ENCODE measurements at regions not wholly inside any gene's neighbourhood (a gene's known extent, or its start where the extent isn't known, plus 50 kb on each side); places are given as distances from the start of the nearest gene placed in this dataset.

DNA sequence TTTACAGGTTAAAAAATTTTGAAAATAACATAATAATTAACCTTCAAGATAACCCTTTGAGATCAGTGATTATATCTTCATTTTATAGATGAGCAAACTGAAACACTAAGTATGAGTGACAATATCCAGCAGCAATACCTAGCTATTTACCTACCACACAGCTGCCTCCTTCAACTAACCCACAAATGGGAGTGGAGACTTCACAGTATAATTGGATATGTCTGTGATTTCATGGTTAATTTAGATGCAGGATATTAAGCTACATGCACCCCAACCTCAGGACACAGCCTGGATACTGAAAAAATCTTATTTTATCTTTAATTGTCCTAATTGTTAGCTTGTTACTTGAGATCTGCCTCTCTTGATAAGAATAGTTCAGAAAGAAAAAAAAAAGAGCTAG, 297.2 kb upstream of the ANO5 start:
- Histone ChIP-seq H3K36me3 (ENCODE audit: insufficient read depth, low read length) (no peaks in the 10 kb centered on the region), H3K9ac (ENCODE audit: low read depth, low read length) (no peak overlapping the region), H3K9me3 (ENCODE audit: insufficient read depth, low read depth, low read length) (no peaks in the 10 kb centered on the region), H3K4me3 (ENCODE audit: low read length) (no peak overlapping the region), H3K4me1 (ENCODE audit: insufficient read depth, low read length) (no peaks in the 10 kb centered on the region), H3K27ac (ENCODE audit: low read depth, low read length) (no peak overlapping the region), H3K27me3 (ENCODE audit: insufficient read depth, low read length) (no peaks in the 10 kb centered on the region)

DNA sequence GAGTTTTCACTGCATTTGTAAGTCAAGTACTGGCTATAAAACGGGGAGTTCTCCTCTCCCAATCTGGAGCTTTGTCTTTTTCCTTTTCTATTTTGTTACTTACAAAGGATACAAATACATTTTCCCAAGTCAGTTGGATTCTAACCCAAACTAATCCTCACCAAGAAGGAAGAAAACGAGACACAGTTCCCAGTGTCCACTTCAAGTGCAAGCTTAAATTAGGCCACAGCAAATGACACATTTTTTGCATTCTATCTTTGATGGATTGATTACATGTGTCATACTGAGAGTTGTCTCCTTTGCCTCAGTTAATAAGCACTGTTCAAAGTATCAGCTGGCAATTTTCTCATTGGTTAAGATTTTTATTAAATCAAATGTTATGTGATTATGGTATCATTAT, 296.7 kb upstream of the ANO5 start:
- Histone ChIP-seq H3K27ac (ENCODE audit: low read depth, low read length) (no peak overlapping the region), H3K27me3 (ENCODE audit: insufficient read depth, low read length) (no peaks in the 10 kb centered on the region), H3K36me3 (ENCODE audit: insufficient read depth, low read length) (no peaks in the 10 kb centered on the region), H3K4me3 (ENCODE audit: low read length) (no peak overlapping the region), H3K4me1 (ENCODE audit: insufficient read depth, low read length) (no peaks in the 10 kb centered on the region), H3K9me3 (ENCODE audit: insufficient read depth, low read depth, low read length) (no peaks in the 10 kb centered on the region), H3K9ac (ENCODE audit: low read depth, low read length) (no peak overlapping the region)
- 88% methylated on average over 2 of the region's 2 CpGs for WGBS

DNA sequence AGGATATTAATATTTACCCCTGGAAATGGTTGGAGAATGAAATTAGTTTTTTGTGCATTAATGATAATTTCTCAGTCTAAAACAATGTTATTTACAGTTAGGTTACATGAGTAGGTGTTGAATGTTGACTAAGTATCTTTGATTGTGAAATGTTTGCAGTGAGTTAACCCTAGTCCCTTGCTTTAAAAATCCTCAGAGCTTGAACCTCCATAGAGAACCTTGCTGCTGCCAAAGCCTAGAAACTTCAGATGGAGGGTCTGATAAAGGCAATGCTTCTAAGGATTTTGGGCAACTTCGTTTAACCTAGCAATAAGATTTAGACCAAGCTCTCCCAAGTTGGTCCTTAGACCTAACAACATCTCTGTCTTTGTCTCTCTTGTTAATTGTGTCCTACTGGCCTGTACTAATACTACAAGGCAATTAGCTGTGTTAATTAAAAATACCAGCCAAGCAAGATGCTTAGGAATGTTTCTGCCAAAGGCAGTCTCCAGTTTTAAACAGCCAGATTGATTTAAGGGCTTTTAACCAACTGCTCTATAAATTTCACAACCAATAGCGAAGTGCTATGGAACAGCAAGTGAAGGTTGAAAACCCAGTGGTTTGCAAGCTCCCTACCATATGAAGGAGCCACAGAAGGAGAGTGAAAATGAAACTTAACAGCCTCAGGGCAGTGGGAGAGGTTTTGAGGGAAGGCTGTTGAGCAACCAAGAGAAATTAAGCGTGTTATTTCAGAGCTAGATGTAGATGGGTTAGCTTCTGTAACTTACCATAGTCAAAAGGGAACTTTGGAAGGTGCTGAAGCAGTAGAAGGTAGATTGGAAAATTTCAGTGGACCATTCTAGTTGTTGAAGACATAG, 295.9 kb upstream of the ANO5 start:
- H3K9ac ChIP-seq (ENCODE audit: low read depth, low read length) = no peak overlapping the region
- H3K27ac ChIP-seq (ENCODE audit: low read depth, low read length) = no peak overlapping the region
- H3K9me3 ChIP-seq (ENCODE audit: insufficient read depth, low read depth, low read length) = no peaks in the 10 kb centered on the region
- H3K4me1 ChIP-seq (ENCODE audit: insufficient read depth, low read length) = no peaks in the 10 kb centered on the region
- H3K36me3 ChIP-seq (ENCODE audit: insufficient read depth, low read length) = no peaks in the 10 kb centered on the region
- WGBS = 95% methylated on average over 3 of the region's 3 CpGs
- H3K27me3 ChIP-seq (ENCODE audit: insufficient read depth, low read length) = no peaks in the 10 kb centered on the region
- no peak overlapping the region for H3K4me3 ChIP-seq (ENCODE audit: low read length)

DNA sequence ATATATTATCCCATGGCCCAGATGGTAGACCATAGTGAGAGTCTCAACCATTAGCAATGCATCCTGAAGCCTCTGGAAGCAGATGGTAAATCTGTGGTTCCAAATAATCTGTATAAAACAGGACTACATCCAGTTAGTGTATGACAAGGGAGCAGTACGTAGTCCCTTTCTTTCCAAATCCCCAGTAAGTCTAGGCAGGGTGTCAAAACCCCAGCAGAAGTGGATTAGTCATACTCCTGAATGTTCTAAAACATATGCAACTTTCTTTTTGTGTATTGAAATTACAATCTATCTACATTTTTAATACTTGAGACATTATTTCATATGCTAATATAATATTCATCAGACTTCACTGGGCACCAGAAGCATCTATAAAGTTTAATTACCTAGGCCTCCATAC, 295.1 kb upstream of the ANO5 start:
- Histone ChIP-seq H3K4me3 (ENCODE audit: low read length) (no peak overlapping the region), H3K27me3 (ENCODE audit: insufficient read depth, low read length) (no peaks in the 10 kb centered on the region), H3K9ac (ENCODE audit: low read depth, low read length) (no peak overlapping the region), H3K36me3 (ENCODE audit: insufficient read depth, low read length) (no peaks in the 10 kb centered on the region), H3K4me1 (ENCODE audit: insufficient read depth, low read length) (no peaks in the 10 kb centered on the region), H3K9me3 (ENCODE audit: insufficient read depth, low read depth, low read length) (no peaks in the 10 kb centered on the region), H3K27ac (ENCODE audit: low read depth, low read length) (no peak overlapping the region)
- WGBS = 100% methylated on average over 1 of the region's 1 CpG

DNA sequence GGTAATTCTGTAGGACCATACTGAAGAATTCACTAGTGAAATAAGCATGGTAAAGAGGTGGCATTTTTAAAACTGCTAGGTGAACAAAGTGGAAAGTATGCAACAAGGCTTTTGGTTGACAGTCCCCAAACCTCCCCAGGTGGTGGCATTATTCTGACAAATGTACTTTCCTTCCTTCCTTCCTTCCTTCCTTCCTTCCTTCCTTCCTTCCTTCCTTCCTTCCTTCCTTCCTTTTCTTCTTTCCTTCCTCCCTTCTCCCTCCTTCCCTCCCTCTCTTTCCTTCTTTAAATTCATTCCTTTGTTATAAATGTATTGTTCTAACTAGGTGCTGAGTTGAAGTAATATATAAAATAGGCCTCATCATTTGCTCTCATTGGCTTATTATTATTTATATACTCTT, 284.7 kb upstream of the ANO5 start:
- no peak overlapping the region for H3K9ac ChIP-seq (ENCODE audit: low read depth, low read length)
- no peak overlapping the region for H3K27ac ChIP-seq (ENCODE audit: low read depth, low read length)
- H3K4me1 ChIP-seq (ENCODE audit: insufficient read depth, low read length) = no peaks in the 10 kb centered on the region
- H3K4me3 ChIP-seq (ENCODE audit: low read length) = no peak overlapping the region
- no peaks in the 10 kb centered on the region for H3K27me3 ChIP-seq (ENCODE audit: insufficient read depth, low read length)
- H3K36me3 ChIP-seq (ENCODE audit: insufficient read depth, low read length) = no peaks in the 10 kb centered on the region
- H3K9me3 ChIP-seq (ENCODE audit: insufficient read depth, low read depth, low read length) = no peaks in the 10 kb centered on the region

DNA sequence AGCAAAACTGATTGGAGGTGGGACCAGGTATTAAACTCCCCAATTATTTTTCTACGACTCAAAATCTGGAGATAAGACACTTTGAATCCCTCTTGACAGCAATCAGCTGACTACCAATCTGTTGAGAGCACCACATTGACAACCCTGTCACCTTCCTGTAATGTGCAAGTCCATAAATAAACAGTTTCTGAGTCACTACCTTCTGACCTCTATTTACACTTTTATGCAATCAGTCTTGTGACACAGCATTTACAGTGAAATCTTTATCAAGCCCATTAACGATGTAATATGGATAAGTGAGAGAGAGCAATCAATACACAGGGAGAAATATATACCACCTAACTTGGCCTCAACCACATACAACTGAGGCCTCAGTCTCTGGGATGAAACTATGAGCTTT, 283.7 kb upstream of the ANO5 start:
- Histone ChIP-seq H3K4me1 (ENCODE audit: insufficient read depth, low read length) (no peaks in the 10 kb centered on the region), H3K27me3 (ENCODE audit: insufficient read depth, low read length) (no peaks in the 10 kb centered on the region), H3K4me3 (ENCODE audit: low read length) (no peak overlapping the region), H3K9ac (ENCODE audit: low read depth, low read length) (no peak overlapping the region), H3K36me3 (ENCODE audit: insufficient read depth, low read length) (no peaks in the 10 kb centered on the region), H3K27ac (ENCODE audit: low read depth, low read length) (no peak overlapping the region), H3K9me3 (ENCODE audit: insufficient read depth, low read depth, low read length) (no peaks in the 10 kb centered on the region)
- whole genome bisulfite sequencing = 82% methylated on average over 1 of the region's 2 CpGs

DNA sequence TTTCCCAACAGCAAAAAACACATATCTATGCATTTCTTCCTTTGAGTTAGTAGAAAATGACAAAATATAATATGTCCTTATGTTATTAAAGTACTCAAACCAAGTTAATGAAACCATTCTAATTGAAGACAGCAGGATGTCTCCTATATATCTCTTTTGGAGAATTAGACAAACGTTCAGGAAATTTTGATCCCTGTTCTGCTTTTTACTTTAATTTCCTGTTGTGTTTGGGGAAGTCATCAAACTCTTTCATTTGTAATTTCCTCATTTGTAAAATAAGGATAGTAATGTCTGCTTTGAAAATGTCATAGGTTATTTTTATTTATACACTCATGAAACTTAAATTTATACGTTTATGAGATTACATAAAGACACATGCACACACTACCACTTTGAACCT, 281.8 kb upstream of the ANO5 start:
- no peaks in the 10 kb centered on the region for H3K9me3 ChIP-seq (ENCODE audit: insufficient read depth, low read depth, low read length)
- no peak overlapping the region for H3K4me3 ChIP-seq (ENCODE audit: low read length)
- WGBS = no CpG with 5 or more reads among the region's 2 CpGs
- no peaks in the 10 kb centered on the region for H3K4me1 ChIP-seq (ENCODE audit: insufficient read depth, low read length)
- no peaks in the 10 kb centered on the region for H3K27me3 ChIP-seq (ENCODE audit: insufficient read depth, low read length)
- H3K36me3 ChIP-seq (ENCODE audit: insufficient read depth, low read length) = no peaks in the 10 kb centered on the region
- H3K9ac ChIP-seq (ENCODE audit: low read depth, low read length) = no peak overlapping the region
- no peak overlapping the region for H3K27ac ChIP-seq (ENCODE audit: low read depth, low read length)

DNA sequence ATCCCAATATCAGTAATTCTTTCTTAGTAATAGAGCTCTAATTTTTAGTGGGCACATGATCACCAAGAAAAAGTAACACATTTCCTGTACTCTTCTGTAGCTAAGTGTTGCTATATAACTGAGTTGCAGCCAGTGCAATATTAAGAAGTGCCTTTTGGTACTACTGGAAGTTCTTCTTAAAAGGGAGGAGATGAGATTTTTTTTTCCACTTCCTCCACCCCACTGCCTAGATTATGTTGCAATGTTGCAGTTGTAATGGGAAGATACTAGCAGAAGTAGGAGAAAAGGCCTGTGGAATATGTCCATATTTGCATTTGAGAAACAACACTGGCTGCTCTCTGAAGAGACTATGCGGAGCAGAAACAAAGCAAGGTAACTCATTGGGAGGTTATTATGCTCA, 280.6 kb upstream of the ANO5 start:
- no peaks in the 10 kb centered on the region for H3K9me3 ChIP-seq (ENCODE audit: insufficient read depth, low read depth, low read length)
- no peak overlapping the region for H3K9ac ChIP-seq (ENCODE audit: low read depth, low read length)
- H3K4me3 ChIP-seq (ENCODE audit: low read length) = no peak overlapping the region
- no peaks in the 10 kb centered on the region for H3K4me1 ChIP-seq (ENCODE audit: insufficient read depth, low read length)
- H3K27me3 ChIP-seq (ENCODE audit: insufficient read depth, low read length) = no peaks in the 10 kb centered on the region
- no peaks in the 10 kb centered on the region for H3K36me3 ChIP-seq (ENCODE audit: insufficient read depth, low read length)
- WGBS = 91% methylated on average over 1 of the region's 1 CpG
- H3K27ac ChIP-seq (ENCODE audit: low read depth, low read length) = no peak overlapping the region

DNA sequence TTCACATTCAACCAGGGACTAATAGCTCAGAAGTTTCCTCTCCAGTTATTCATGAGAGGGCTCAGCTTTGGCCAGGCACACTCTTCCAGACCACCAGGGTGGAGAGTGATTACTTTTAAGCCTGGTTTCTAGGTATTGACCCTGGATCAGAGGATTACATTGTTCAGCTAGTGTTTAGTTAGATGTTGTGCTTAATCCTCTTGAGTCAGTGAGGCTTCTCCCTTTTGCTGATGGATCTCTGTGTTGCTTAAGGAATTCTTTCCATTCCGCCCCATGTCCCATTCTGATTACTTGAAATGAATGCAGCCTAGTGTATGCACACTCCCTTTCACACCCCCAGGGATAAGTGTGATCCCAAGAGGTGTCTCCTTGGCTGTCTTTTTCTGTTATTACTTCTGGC, 271.7 kb upstream of the ANO5 start:
- H3K9me3 ChIP-seq (ENCODE audit: insufficient read depth, low read depth, low read length) = no peaks in the 10 kb centered on the region
- H3K9ac ChIP-seq (ENCODE audit: low read depth, low read length) = no peak overlapping the region
- 88% methylated on average over 1 of the region's 1 CpG for WGBS
- H3K4me1 ChIP-seq (ENCODE audit: insufficient read depth, low read length) = no peaks in the 10 kb centered on the region
- H3K27me3 ChIP-seq (ENCODE audit: insufficient read depth, low read length) = no peaks in the 10 kb centered on the region
- H3K4me3 ChIP-seq (ENCODE audit: low read length) = no peak overlapping the region
- H3K36me3 ChIP-seq (ENCODE audit: insufficient read depth, low read length) = no peaks in the 10 kb centered on the region
- H3K27ac ChIP-seq (ENCODE audit: low read depth, low read length) = no peak overlapping the region

DNA sequence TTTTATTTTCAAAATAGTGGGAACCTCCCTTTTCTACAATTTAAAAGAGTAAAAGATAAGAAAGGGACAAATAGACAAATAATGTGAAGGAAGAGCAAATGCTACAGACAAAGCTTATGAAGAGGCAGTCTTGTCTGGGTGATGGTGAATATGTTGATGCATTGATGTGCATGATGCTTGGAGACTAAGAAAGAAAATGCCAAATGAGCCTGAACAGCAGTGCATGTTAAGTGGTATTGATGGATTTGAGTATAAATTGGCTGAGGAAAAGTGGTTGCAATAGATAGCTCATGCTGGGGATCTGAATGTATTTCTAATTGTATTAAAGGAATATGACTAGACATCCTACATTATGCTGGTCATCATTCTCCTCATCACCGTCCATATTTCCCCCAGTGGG, 268.6 kb upstream of the ANO5 start:
- Histone ChIP-seq H3K4me3 (ENCODE audit: low read length) (no peak overlapping the region), H3K27ac (ENCODE audit: low read depth, low read length) (no peak overlapping the region), H3K9ac (ENCODE audit: low read depth, low read length) (no peak overlapping the region), H3K4me1 (ENCODE audit: insufficient read depth, low read length) (no peaks in the 10 kb centered on the region), H3K9me3 (ENCODE audit: insufficient read depth, low read depth, low read length) (no peaks in the 10 kb centered on the region), H3K36me3 (ENCODE audit: insufficient read depth, low read length) (no peaks in the 10 kb centered on the region), H3K27me3 (ENCODE audit: insufficient read depth, low read length) (no peaks in the 10 kb centered on the region)
- WGBS = 80% methylated on average over 1 of the region's 1 CpG

DNA sequence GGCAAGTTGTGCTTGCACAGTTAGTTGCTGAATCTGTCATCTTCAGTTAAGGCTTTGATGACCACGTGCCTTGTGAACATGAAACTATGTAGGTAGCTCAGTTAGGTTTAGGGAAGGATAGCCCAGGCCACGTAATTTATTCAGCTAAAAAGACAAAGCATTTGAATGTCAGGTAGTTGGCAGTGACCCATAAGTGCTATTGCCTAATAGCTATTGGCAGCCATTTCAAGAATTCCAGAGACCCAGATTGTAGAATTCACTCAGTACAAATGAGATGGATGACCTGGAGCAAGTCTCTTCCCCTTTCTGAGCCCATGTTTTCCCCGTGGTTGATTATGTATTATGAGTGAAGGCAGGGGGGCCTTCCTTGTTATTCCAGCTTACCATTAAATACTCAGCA, 265.3 kb upstream of the ANO5 start:
- no peak overlapping the region for H3K9ac ChIP-seq (ENCODE audit: low read depth, low read length)
- no peaks in the 10 kb centered on the region for H3K4me1 ChIP-seq (ENCODE audit: insufficient read depth, low read length)
- H3K9me3 ChIP-seq (ENCODE audit: insufficient read depth, low read depth, low read length) = no peaks in the 10 kb centered on the region
- no peak overlapping the region for H3K4me3 ChIP-seq (ENCODE audit: low read length)
- WGBS = 50% methylated on average over 2 of the region's 3 CpGs
- H3K36me3 ChIP-seq (ENCODE audit: insufficient read depth, low read length) = no peaks in the 10 kb centered on the region
- H3K27me3 ChIP-seq (ENCODE audit: insufficient read depth, low read length) = no peaks in the 10 kb centered on the region
- H3K27ac ChIP-seq (ENCODE audit: low read depth, low read length) = no peak overlapping the region

DNA sequence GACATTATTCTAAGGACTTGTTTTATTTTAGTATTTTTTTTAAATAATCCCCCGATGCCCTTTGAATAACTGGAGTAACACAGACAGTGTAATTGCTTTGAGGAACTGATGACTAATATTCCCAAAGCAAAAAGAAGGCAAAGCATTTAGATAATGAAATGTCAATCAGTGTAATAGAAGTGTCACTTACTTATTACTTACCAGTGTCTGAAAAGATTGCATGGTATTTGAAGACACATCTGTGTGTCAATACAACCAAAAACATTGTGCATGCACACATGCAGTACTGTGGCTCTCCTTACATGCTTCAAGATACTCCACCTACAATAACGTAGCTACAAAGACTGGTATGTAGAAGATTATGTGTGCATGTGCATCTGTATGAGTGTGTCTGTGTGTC, 264.0 kb upstream of the ANO5 start:
- H3K27me3 ChIP-seq (ENCODE audit: insufficient read depth, low read length) = no peaks in the 10 kb centered on the region
- no peaks in the 10 kb centered on the region for H3K9me3 ChIP-seq (ENCODE audit: insufficient read depth, low read depth, low read length)
- no peaks in the 10 kb centered on the region for H3K36me3 ChIP-seq (ENCODE audit: insufficient read depth, low read length)
- no peaks in the 10 kb centered on the region for H3K4me1 ChIP-seq (ENCODE audit: insufficient read depth, low read length)
- no peak overlapping the region for H3K27ac ChIP-seq (ENCODE audit: low read depth, low read length)
- no peak overlapping the region for H3K9ac ChIP-seq (ENCODE audit: low read depth, low read length)
- no peak overlapping the region for H3K4me3 ChIP-seq (ENCODE audit: low read length)
- 94% methylated on average over 2 of the region's 2 CpGs for WGBS
